GM12865 (cell line): ENCODE measurements at regions not wholly inside any gene's neighbourhood (a gene's known extent, or its start where the extent isn't known, plus 50 kb on each side); places are given as distances from the start of the nearest gene placed in this dataset.
"Not testable (repeated sequence)": the region's sequence is repeated elsewhere in the genome, so short reads cannot be mapped to it uniquely, and the experiment has no call there.

Experiments
- DNase-seq: peaks from one replicate; pipeline ENCODE4 v3.0.0; 2010; ENCODE audit warnings: low read depth
- H3K4me3 ChIP-seq: 2 replicates; pipeline ENCODE4 v1.5.1; 2011; ENCODE audit warnings: mild to moderate bottlenecking, low read depth, low read length, control low read depth
- TF ChIP-seq, protein P1 (sequence below): IDR thresholded peaks from 2 replicates; pipeline ENCODE4 v1.5.1; 2011; ENCODE audit warnings: low read length, control low read depth, low read depth, inconsistent platforms; ENCODE audit not compliant: insufficient read depth; ENCODE audit errors: missing control alignments

DNA sequence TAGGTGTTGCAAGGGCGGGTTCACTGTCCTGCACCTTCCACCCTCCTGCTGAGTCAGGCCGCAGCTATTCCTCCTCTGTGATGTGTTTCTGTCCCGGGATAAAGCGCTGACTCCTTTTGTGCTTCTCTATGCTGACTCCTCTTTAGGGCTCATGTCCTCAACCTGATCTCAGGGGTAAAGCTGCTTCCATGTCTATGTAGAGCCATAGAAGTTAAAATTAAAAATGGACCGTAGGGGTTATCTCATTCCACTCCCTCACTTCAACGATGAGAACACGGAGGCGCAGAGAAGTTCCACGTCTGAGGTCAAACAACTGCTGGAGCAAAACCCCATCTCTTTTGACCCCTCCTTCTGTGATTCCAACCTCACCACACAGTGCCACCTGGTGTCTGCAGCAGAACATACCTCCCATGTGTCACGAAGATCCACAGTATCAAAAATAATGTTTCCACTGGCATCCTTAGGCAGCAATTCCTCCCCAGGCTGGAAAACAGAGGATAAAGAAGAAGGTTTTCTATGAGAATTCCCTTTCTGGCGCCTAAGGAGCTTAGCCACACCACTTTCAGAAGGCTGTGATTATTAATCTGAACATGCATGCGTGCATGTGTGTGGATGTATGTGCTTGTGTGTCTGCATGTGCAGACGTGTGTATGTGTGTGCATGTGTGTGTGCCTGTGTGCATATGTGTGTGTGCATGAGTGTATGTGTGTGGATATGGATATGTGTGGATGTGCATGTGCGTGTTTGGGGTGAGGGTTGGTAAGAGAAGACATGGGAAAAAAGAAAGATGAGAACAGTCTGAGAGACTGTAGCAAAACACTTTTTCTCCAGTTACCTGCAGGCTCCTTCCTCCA lies 81.2 kb upstream of the UCN3 start:
- TF ChIP-seq, protein P1, sequence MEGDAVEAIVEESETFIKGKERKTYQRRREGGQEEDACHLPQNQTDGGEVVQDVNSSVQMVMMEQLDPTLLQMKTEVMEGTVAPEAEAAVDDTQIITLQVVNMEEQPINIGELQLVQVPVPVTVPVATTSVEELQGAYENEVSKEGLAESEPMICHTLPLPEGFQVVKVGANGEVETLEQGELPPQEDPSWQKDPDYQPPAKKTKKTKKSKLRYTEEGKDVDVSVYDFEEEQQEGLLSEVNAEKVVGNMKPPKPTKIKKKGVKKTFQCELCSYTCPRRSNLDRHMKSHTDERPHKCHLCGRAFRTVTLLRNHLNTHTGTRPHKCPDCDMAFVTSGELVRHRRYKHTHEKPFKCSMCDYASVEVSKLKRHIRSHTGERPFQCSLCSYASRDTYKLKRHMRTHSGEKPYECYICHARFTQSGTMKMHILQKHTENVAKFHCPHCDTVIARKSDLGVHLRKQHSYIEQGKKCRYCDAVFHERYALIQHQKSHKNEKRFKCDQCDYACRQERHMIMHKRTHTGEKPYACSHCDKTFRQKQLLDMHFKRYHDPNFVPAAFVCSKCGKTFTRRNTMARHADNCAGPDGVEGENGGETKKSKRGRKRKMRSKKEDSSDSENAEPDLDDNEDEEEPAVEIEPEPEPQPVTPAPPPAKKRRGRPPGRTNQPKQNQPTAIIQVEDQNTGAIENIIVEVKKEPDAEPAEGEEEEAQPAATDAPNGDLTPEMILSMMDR: peak; percentile 57
- DNase-seq: peak; percentile 65
- H3K4me3 ChIP-seq: no peak overlapping the region

DNA sequence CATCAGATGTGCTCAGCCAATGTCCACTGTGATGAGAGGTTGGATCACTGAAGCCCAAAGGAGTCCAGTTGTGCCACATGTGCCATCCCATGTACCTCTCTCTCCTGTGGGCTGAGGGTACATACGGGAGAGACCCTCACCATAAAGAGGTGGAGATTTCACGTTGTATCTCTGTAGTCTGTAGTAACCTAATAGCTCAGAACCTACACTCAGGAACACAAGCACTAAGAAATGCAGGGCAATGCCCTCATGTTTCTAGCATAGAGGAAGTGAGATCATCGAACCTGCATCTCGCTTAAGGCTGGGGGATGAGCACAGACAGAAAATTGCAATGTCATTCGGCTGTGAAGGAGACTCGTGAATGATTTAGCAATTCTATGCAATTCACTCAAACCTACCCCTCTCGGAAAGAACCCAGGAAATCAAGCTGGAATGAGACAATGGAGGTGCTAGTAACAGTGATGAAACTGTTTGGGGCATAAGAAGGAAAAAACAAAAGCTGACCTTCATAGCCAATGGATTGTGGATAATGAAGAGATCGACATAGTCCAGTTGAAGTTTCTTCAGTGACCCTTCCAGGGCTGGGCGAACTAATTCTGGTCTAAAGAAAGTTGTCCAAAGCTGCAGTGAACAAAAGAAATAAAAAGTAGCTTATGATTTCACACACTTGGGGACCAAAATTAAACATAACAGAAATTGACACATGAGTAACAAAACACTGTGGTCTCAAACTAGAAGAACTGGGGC lies 80.3 kb upstream of the UCN3 start:
- H3K4me3 ChIP-seq: no peak overlapping the region
- TF ChIP-seq, protein P1: no peak
- peak; percentile 46 for DNase-seq

DNA sequence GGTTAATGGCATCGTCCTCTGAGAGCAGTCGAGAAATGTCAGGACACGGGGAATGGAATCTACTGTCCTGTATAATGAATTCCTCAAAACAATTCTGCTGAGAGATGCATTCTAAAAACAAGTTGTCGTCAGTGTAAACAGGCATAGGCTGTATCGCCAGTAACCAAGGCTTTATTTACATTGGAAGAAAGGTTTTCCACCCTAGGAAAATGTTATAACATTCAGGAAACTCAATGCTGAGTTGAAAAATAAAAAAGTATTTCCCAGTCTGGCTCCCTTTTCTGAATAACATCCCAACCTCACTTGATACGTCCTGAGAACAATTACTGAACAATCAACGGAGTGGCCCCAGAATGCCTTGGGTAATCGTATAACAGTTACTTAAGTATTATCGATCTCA lies 79.6 kb upstream of the UCN3 start:
- TF ChIP-seq, protein P1: no peak
- DNase-seq: no peak
- H3K4me3 ChIP-seq: no peak overlapping the region

DNA sequence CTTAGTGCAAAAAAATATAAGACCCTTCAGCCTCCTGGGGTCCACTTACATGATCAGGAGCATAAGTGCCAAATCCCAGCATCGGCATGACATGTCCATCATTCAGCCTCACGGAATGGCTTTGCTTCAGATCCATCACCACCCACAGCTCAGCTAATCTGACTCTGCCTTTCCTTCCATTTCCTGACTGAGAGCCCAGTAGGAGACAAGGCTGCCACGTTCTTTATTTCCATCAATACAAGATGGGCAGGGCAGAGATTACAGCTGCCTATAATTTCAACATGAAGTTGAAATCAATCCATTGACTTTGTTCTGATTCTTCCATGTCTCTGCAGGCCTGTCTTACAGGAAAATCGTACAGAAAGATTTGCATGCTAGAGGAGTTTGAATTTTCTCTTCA lies 76.4 kb upstream of the UCN3 start:
- TF ChIP-seq, protein P1: no peak
- DNase-seq: no peak
- H3K4me3 ChIP-seq: no peak overlapping the region

DNA sequence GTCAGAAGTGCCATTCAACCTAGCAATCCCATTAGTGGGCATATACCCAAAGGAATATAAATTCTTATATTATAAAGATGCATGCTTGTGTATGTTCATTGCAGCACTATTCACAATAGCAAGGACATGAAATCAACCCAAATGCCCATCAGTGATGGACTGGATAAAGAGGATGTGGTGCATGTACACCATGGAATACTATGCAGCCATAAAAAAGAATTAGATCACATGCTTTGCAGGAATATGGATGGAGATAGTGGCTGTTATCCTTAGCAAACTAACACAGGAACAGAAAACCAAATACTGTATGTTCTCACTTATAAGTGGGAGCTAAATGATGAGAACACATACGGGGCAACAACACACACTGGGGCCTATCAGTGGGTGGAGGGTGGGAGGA lies 75.5 kb upstream of the UCN3 start:
- not testable (repeated sequence) for H3K4me3 ChIP-seq, DNase-seq

DNA sequence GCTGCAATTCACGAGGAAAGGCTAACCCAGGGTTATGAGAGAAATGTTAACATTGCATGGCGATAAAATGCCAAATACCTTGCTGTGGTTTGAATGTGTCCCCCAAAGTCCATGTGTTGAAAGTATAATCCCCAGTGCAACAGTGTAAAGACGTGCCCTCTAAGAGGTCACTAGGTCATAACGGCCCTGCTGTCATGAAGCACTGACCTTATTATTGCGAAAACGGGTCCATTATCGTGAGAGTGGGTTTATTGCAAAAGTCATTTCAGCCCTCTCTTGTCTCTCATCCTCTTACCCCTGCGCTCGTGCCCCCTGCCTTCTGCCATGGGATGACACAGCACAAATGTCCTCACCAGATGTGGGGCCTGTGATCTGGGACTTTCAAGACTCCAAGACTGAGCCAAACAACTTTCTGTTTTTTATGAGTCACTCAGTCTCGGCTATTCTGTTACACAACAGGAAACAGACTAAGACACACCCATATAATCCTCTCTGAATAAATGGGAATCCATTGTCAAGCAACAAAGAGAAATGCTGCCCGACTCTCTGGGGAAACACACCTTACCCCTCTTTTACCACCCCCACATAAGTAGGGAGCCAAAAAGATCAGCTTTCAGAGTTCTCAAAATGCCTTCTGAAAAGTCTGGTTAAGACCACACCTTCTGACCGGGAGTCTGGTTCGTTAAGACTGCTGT lies 73.1 kb upstream of the UCN3 start:
- peak; percentile 68 for DNase-seq
- TF ChIP-seq, protein P1: no peak
- H3K4me3 ChIP-seq: no peak overlapping the region

DNA sequence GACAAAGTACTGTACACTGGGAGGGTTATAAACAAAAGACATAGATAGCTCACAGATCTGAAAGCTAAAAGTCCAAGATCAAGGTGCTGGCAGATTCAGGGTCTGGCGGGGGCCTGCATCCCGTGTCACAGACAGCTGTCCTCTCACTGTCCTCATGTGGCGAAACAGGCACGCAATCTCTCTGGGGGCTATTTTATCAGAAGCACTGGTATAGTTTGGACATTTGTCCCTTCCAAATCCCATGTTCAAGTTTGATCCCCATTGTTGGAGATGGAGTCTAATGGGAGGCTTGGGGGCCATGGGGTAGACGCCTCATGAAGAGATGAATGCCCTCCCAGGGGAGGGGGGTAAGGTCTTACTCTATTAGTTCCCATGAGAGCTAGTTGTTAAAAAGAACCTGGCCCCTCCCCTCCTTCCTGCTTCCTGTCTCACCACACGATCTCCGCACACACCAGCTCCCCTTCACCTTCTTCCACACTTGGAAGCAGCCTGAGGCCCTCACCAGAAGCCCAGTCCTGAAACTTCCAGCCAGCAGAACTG lies 72.5 kb upstream of the UCN3 start:
- TF ChIP-seq, protein P1: no peak
- no peak overlapping the region for H3K4me3 ChIP-seq
- DNase-seq: peak; percentile 54

DNA sequence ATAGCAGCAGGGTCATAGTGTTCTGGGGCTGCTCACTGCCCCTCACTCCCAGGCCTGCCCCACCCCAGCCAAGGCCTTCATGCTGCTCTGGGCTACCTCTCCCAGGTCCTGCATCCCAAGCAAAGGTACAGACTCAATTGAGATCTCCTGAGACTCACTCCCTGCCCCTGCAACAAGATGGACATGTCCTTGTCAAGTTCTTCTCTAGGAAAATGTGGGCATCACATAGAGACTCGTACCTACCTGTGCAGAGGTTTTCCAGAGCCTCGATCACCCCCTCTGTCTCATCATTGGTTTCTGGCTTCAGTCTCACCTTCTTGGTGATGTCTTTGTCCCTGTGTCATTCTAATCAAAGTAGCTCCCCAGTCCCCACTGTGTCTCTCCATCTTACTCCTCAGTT lies 71.8 kb upstream of the UCN3 start:
- not testable (repeated sequence) for DNase-seq, H3K4me3 ChIP-seq
